ENCODE measurements at regions not wholly inside any gene's neighbourhood (a gene's known extent, or its start where the extent isn't known, plus 50 kb on each side); places are given as distances from the start of the nearest gene placed in this dataset.

- TF ChIP-seq, protein P1, sequence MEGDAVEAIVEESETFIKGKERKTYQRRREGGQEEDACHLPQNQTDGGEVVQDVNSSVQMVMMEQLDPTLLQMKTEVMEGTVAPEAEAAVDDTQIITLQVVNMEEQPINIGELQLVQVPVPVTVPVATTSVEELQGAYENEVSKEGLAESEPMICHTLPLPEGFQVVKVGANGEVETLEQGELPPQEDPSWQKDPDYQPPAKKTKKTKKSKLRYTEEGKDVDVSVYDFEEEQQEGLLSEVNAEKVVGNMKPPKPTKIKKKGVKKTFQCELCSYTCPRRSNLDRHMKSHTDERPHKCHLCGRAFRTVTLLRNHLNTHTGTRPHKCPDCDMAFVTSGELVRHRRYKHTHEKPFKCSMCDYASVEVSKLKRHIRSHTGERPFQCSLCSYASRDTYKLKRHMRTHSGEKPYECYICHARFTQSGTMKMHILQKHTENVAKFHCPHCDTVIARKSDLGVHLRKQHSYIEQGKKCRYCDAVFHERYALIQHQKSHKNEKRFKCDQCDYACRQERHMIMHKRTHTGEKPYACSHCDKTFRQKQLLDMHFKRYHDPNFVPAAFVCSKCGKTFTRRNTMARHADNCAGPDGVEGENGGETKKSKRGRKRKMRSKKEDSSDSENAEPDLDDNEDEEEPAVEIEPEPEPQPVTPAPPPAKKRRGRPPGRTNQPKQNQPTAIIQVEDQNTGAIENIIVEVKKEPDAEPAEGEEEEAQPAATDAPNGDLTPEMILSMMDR (IDR thresholded peaks at IDR 0.05): no peak
- no peak for TF ChIP-seq POLR2A (IDR thresholded peaks at IDR 0.05)
Observed at GRCh38 chr9:87301371-87301770, 196.3 kb upstream of the DAPK1 start.
